Testis (tissue), 2 donors: ENCODE measurements at regions not wholly inside any gene's neighbourhood (a gene's known extent, or its start where the extent isn't known, plus 50 kb on each side); places are given as distances from the start of the nearest gene placed in this dataset.

ENCODE experiments used
- DNase-seq: peaks from one replicate; pipeline ENCODE4 v3.0.0-alpha.2; 2019
- H3K27ac ChIP-seq, 2 donors: fragments of 200-600 bp; sonication (generic); one replicate each; pipeline ENCODE4 v1.5.1; 2019
- H3K27me3 ChIP-seq: fragments of 200-600 bp; sonication (generic); one replicate; pipeline ENCODE4 v1.5.1; 2019
- H3K36me3 ChIP-seq: fragments of 200-600 bp; sonication (generic); one replicate; pipeline ENCODE4 v1.5.1; 2017; ENCODE audit warnings: low read depth; ENCODE audit errors: missing control alignments
- H3K4me1 ChIP-seq: fragments of 200-600 bp; sonication (generic); one replicate; pipeline ENCODE4 v1.5.1; 2019
- H3K4me3 ChIP-seq, 2 donors: fragments of 200-600 bp; sonication (generic); one replicate each; pipeline ENCODE4 v1.5.1; 2017 to 2019
- H3K9me3 ChIP-seq: fragments of 200-600 bp; sonication (generic); one replicate; pipeline ENCODE4 v1.5.1; 2017
- POLR2A ChIP-seq: fragments of 450-650 bp; IDR thresholded peaks from one replicate; pipeline ENCODE4 v1.6.1; 2017; ENCODE audit warnings: antibody characterized with exemption, mild to moderate bottlenecking, moderate library complexity
- WGBS, 2 donors: methylation state at CpG; one replicate each; pipeline ENCODE4 v1.1.5; 2018; 5-methylcytosine and 5-hydroxymethylcytosine counted together
- intact Hi-C: fragments of 100-400 bp; cut with DNase I; formaldehyde crosslinking; loops from one replicate; pipeline ENCODE4 v1.15.1; 2023; ENCODE audit warnings: low total_unique reads
- TF ChIP-seq, protein P1 (sequence below), 3 experiments: fragments of 450-650 bp in 2 of 3; fragments of 200-600 bp in 1 of 3; sonication (generic) in 1 of 3; IDR thresholded peaks; one replicate each; pipeline ENCODE4 v1.5.1; 2016 to 2019; ENCODE audit warnings: antibody characterized with exemption in 3 of 3, mild to moderate bottlenecking in 2 of 3, moderate library complexity in 1 of 3

GRCh38 chr3:792630-793029 is 300.2 kb upstream of the CNTN6 start:
- peak; percentile 54 for DNase-seq
- H3K4me3 ChIP-seq = no peak overlapping the region
- 3 to 6% methylated on average over 8 of the region's 8 CpGs for WGBS, 2 donors
- H3K36me3 ChIP-seq = no peaks in the 10 kb centered on the region
- H3K4me1 ChIP-seq = peaks cover 5% of the 10 kb centered on the region
- no peak overlapping the region for H3K27ac ChIP-seq
- TF ChIP-seq, protein P1, sequence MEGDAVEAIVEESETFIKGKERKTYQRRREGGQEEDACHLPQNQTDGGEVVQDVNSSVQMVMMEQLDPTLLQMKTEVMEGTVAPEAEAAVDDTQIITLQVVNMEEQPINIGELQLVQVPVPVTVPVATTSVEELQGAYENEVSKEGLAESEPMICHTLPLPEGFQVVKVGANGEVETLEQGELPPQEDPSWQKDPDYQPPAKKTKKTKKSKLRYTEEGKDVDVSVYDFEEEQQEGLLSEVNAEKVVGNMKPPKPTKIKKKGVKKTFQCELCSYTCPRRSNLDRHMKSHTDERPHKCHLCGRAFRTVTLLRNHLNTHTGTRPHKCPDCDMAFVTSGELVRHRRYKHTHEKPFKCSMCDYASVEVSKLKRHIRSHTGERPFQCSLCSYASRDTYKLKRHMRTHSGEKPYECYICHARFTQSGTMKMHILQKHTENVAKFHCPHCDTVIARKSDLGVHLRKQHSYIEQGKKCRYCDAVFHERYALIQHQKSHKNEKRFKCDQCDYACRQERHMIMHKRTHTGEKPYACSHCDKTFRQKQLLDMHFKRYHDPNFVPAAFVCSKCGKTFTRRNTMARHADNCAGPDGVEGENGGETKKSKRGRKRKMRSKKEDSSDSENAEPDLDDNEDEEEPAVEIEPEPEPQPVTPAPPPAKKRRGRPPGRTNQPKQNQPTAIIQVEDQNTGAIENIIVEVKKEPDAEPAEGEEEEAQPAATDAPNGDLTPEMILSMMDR (IDR thresholded peaks at IDR 0.05) = no peak
- TF ChIP-seq POLR2A = no peak
- intact Hi-C loops = no loop called here
- no peaks in the 10 kb centered on the region for H3K27me3 ChIP-seq
- no peaks in the 10 kb centered on the region for H3K9me3 ChIP-seq

- intact Hi-C loops = no loop called here
- no peak for TF ChIP-seq POLR2A
- TF ChIP-seq, protein P1 (IDR thresholded peaks at IDR 0.05) = no peak
- Histone ChIP-seq H3K36me3 (no peaks in the 10 kb centered on the region), H3K4me3 (no peak overlapping the region), H3K9me3 (no peaks in the 10 kb centered on the region), H3K27ac (no peak overlapping the region), H3K4me1 (no peaks in the 10 kb centered on the region), H3K27me3 (no peaks in the 10 kb centered on the region)
- no peak for DNase-seq
- WGBS, 2 donors = 70 to 78% methylated on average over 2 of the region's 2 CpGs
These were observed 288.6 kb upstream of the CNTN6 start for GRCh38 chr3:804211-804610.

DNA sequence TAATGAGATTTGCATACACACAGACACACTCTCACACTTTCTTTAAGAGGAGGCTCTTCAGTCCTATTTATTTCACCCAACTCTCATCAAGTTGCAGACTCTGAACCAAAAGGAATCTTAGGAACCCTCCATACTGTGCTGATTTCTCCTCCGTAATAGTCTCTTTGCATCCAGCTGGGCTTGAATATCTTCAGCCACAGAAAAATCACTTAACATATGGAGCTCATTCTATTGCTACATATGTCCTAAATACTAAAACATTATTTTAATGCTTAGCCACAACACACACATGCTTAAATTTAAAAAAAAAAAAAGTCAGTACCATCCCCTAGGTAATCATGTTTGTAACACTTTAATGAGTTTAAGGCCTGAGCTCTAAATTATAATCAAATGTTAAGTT is 287.5 kb upstream of the CNTN6 start:
- H3K27me3 ChIP-seq = no peaks in the 10 kb centered on the region
- no peaks in the 10 kb centered on the region for H3K9me3 ChIP-seq
- 84 to 88% methylated on average over 1 of the region's 1 CpG for WGBS, 2 donors
- H3K4me1 ChIP-seq = no peaks in the 10 kb centered on the region
- no peak overlapping the region for H3K4me3 ChIP-seq
- TF ChIP-seq, protein P1 (IDR thresholded peaks at IDR 0.05) = no peak
- TF ChIP-seq POLR2A = no peak
- H3K27ac ChIP-seq = no peak overlapping the region
- DNase-seq = no peak
- intact Hi-C loops = no loop called here
- H3K36me3 ChIP-seq = no peaks in the 10 kb centered on the region

DNA sequence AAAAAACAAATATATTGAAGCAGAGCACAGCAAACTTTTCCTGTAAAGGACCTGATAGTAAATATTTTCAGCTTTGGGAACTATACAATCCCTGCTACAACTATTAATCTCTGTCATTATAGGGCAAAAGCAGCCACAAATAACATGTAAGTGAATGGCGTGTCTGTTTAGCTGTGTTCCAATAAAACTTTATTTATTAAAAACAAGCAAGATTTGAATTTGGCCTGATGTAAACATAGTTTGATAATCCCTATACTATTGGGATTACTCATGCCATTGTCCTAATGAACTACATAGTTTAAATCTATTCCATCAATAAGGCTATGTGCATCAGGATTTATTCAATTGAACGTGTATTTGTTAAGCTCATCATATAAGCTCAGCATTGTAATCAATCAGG is 286.8 kb upstream of the CNTN6 start:
- no peak for DNase-seq
- Histone ChIP-seq H3K27ac (no peak overlapping the region), H3K4me3 (no peak overlapping the region), H3K36me3 (no peaks in the 10 kb centered on the region), H3K9me3 (no peaks in the 10 kb centered on the region), H3K27me3 (no peaks in the 10 kb centered on the region), H3K4me1 (no peaks in the 10 kb centered on the region)
- intact Hi-C loops = no loop called here
- WGBS, 2 donors = 64 to 81% methylated on average over 2 of the region's 2 CpGs
- TF ChIP-seq, protein P1 (IDR thresholded peaks at IDR 0.05) = no peak
- no peak for TF ChIP-seq POLR2A

- no peak overlapping the region for H3K4me3 ChIP-seq
- no peak overlapping the region for H3K27ac ChIP-seq
- H3K27me3 ChIP-seq = no peaks in the 10 kb centered on the region
- WGBS, 2 donors = 20 to 79% methylated on average over 1 to 5 of the region's 5 CpGs
- H3K9me3 ChIP-seq = no peaks in the 10 kb centered on the region
- no peaks in the 10 kb centered on the region for H3K36me3 ChIP-seq
- no peak for DNase-seq
- intact Hi-C loops = no loop called here
- no peak for TF ChIP-seq POLR2A
- TF ChIP-seq, protein P1 (IDR thresholded peaks at IDR 0.05) = no peak
- H3K4me1 ChIP-seq = no peaks in the 10 kb centered on the region
These were observed 276.2 kb upstream of the CNTN6 start for GRCh38 chr3:816605-817004.
